Spinal cord (tissue), 9 donors: ENCODE measurements at regions not wholly inside any gene's neighbourhood (a gene's known extent, or its start where the extent isn't known, plus 50 kb on each side); places are given as distances from the start of the nearest gene placed in this dataset.

Source experiments
- DNase-seq, 6 donors: peaks; one replicate each; pipeline versions ENCODE4 v3.0.0 to v3.0.0-alpha.2; 2013 to 2015; ENCODE audit warnings: low spot score in 6 of 6, low read depth in 4 of 6
- H3K27ac ChIP-seq: one replicate; pipeline ENCODE4 v1.5.1; 2013; ENCODE audit warnings: low read depth, low read length, control low read depth
- H3K27me3 ChIP-seq: one replicate; pipeline ENCODE4 v1.6.1; 2013; ENCODE audit warnings: low read length; ENCODE audit not compliant: control insufficient read depth, insufficient read depth
- H3K36me3 ChIP-seq: one replicate; pipeline ENCODE4 v1.6.1; 2013; ENCODE audit warnings: low read length; ENCODE audit not compliant: control insufficient read depth, insufficient read depth
- H3K4me1 ChIP-seq: one replicate; pipeline ENCODE4 v1.6.1; 2013; ENCODE audit warnings: low read length; ENCODE audit not compliant: control insufficient read depth, insufficient read depth
- H3K4me3 ChIP-seq: one replicate; pipeline ENCODE4 v1.5.1; 2013; ENCODE audit warnings: low read depth, low read length, control low read depth
- H3K9me3 ChIP-seq: one replicate; pipeline ENCODE4 v1.6.1; 2013; ENCODE audit warnings: low read length; ENCODE audit not compliant: control insufficient read depth, insufficient read depth
- WGBS: methylation state at CpG from one replicate; pipeline ENCODE4 v1.1.5; 2013; ENCODE audit warnings: missing lambda C conversion rate; ENCODE audit not compliant: insufficient coverage; 5-methylcytosine and 5-hydroxymethylcytosine counted together
- donor health status: healthy.

DNA sequence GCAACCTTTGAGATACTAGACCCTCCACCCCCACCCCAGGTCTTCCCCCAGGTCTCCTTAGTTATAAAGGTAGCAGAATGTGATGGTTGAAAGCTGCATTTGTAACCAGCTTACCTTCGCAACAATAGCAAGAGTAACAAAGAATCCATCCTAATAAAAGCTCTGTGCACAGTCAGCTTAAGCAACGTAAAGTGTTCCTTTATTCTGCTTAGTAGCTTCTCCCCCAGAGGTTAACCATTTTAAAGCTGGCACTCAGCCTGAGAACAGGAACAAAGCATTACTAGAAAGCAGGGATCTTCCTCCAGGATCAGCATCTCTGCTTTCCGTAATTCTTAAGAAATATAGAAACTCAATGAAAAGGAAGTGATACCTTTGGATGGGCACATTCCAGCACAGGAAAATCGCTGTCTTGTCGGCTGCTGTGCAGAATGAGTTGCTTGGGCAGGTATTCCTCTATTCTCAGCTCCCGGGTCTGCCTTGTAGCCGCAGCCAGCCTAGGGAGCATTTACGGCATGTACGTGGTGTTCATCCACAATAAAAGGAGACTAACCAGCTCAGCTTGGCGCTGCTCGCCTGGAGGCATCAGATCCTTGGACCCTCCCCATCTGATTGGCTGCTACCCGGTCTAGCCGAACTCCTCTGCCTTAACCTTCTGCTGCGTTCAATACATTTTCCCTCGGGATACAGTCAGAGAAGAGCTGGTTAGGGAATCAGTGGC lies 113.0 kb upstream of the TLR3 start:
- WGBS: 33% methylated on average over 9 of the region's 15 CpGs
- Histone ChIP-seq H3K27ac (no peak overlapping the region), H3K27me3 (no peaks in the 10 kb centered on the region), H3K4me3 (peak overlapping the region; percentile 29), H3K4me1 (no peaks in the 10 kb centered on the region), H3K9me3 (no peaks in the 10 kb centered on the region), H3K36me3 (no peaks in the 10 kb centered on the region)
- peak in 3 of 6 donors; percentile 33 to 95 (median 85) for DNase-seq

DNA sequence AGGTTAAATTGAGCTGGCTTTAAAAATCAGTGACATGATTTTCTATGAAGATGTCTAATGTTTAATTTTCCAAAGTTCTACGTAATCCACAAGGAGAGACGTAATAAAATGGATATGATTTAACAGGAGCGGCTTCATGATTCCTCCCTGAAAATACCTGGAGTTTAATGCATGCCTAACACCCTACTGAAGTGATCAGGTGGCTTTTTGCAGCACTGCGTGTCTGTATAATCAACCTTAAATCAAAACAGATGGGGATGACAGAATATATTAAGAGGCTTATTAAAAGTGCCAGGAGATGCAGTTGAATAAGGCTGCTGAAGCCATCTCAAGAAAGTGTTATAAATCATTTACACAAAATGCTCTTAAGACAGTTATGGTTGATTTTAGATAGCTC lies 112.4 kb upstream of the TLR3 start:
- H3K27ac ChIP-seq: no peak overlapping the region
- peak in 1 of 6 donors; percentile 62 for DNase-seq
- no peaks in the 10 kb centered on the region for H3K9me3 ChIP-seq
- WGBS: no CpG with 5 or more reads among the region's 4 CpGs
- H3K4me3 ChIP-seq: peak overlapping the region; percentile 29
- H3K4me1 ChIP-seq: no peaks in the 10 kb centered on the region
- no peaks in the 10 kb centered on the region for H3K36me3 ChIP-seq
- H3K27me3 ChIP-seq: no peaks in the 10 kb centered on the region

DNA sequence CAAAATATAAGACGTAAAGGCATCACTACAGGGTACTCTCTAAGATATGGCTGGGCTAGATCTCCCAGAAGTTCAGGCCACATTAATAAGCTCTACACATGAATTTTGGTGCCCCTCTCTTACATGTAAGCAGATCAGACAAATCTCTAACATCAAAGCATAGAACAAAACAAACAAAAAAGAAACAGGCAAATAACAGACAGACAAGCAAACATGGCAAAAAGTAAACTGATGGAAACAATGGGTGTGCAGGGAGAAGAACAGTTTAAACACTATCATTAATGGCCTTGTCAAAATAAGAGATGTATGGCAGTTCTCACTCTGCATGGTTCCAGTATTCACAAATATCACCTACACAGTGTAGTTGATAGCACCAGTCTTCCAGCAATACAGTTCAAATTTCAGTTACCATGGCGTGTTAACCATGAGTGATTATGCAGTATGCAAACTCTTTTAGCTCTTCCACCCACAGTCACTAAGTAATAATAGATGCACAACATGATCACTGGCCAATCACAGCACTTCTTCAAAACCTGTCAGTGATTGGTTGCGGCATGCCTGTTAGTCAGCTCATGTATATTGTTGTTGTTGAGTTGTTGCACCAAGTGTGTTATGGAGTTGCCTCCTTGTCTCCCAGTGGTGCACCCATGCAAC lies 110.7 kb upstream of the TLR3 start:
- 90% methylated on average over 2 of the region's 3 CpGs for WGBS
- Histone ChIP-seq H3K27me3 (no peaks in the 10 kb centered on the region), H3K36me3 (no peaks in the 10 kb centered on the region), H3K9me3 (no peaks in the 10 kb centered on the region), H3K4me3 (no peak overlapping the region), H3K27ac (no peak overlapping the region), H3K4me1 (no peaks in the 10 kb centered on the region)
- no peak for DNase-seq

DNA sequence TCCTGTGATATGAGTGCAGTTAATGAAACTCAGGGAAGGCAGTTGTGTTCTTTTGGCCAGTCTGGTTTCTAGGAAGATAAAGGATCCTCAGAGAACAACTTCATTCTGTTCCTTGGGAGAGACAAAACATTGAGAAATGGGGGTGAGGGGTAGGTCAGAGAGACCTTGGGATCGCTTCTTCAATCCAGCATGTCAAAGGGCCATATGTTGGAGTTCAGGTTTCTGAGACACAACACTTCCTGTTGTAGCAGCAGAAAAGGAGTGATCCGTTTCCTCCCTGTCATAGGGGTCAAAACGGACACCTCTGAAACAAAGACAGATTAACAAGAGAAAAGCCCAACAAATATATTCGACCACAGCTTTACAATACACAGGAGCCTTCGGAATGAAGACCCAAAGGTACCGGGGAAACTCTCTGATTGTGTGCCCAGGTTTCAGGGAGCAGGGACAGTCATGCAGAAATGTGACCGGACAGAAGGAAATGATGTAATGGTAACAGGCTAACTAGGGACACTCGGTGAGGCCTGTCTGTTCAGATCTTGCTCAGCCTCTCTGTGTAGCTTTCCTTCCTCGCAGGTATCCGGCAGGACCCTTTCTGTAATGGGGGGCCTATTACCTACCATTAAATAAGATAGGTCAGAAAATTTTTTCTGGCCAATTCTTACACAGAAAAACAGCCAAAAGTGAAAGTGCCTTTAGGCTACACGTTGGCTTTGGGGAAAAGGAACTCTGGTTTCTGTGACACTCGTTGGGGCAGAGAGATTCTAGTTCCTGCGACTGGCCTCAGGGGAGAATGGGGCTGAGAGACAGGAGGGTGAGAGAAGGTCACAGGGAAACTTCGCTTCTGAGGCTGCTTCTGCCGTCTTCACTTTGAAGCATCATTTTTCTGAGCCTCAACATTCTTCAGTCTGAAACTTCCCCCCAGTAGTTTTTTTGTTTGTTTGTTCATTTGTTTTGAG lies 103.3 kb upstream of the TLR3 start:
- no peaks in the 10 kb centered on the region for H3K4me1 ChIP-seq
- WGBS: 75% methylated on average over 6 of the region's 15 CpGs
- no peak overlapping the region for H3K27ac ChIP-seq
- H3K27me3 ChIP-seq: no peaks in the 10 kb centered on the region
- H3K4me3 ChIP-seq: no peak overlapping the region
- no peaks in the 10 kb centered on the region for H3K9me3 ChIP-seq
- no peak for DNase-seq
- no peaks in the 10 kb centered on the region for H3K36me3 ChIP-seq

DNA sequence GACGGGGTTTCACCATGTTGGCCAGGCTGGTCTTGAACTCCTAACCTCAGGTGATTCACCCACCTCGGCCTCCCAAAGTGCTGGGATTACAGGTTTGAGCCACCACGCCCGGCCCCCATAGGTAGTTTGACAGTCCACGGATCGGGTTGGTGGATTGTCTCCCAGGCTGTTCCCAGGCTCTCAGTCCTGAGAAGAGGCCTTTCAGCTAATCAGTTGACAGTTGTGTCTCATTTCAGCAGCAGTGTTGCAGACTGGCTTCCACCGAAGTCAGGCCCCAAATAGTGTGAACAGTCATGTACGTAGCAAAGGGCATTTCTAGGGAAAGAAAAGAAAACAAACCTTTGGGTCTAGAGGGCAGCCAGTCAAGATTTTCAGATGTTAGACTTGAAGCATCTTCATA lies 102.4 kb upstream of the TLR3 start:
- Histone ChIP-seq H3K4me1 (no peaks in the 10 kb centered on the region), H3K4me3 (no peak overlapping the region), H3K27ac (no peak overlapping the region), H3K27me3 (no peaks in the 10 kb centered on the region), H3K9me3 (no peaks in the 10 kb centered on the region), H3K36me3 (no peaks in the 10 kb centered on the region)
- WGBS: 87% methylated on average over 7 of the region's 8 CpGs
- DNase-seq: no peak

DNA sequence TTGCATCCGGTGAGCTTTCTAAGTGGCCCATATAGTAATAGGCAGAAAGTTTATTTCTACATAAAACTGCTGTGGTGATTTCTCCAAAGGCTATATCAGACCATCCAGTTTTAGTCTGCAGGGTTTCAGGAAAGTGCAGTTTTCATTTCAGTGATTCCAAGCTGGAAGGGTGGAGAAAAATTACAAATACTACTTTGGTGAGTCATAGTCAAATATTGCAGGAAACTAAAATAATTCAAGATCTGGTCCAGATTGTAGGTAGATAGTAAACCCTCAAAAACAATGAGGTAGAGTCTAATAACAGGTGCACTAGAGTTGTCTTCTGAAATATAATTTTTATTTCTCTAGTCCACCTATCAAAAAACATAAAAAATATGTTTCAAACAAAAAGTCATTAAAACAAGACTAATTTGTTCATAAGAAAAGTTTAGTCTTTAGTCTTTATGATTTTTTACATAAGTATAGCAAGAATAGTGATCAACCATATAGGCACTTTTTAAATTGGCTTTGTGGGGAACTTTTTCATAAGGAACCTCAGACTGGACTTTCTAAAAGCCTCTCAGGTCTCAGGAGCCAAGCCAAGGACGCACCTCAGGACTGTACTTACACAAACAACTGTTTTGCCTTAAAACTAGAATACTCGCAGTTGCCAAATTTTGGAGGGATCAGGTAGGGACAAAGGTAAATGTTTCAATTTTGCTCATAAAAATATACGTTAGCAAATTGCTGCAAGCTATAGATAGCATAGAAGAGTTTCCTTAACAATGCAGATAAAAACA lies 101.8 kb upstream of the TLR3 start:
- no peak overlapping the region for H3K27ac ChIP-seq
- no CpG with 5 or more reads among the region's 4 CpGs for WGBS

DNA sequence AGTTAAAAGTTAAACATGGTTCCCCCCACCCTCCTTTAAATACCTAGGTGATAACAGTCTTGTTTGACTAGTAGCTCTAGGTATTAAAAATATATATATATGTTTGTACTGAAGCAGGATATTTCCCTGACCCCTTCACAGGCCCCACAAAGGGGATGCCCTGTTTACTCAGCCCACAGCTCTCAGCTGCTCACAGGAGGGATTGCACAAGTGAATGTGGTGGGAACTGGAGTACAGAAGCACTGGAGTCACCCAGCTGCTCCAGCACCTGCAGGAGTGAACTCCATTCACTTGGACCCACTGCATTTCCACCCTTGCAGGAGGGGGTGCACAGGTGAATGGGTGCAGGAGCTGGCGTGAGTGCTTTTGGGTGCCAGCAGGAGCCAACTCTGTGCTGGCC lies 99.3 kb upstream of the TLR3 start:
- Histone ChIP-seq H3K4me3 (no peak overlapping the region), H3K9me3 (no peaks in the 10 kb centered on the region), H3K36me3 (no peaks in the 10 kb centered on the region), H3K4me1 (no peaks in the 10 kb centered on the region), H3K27me3 (no peaks in the 10 kb centered on the region), H3K27ac (no peak overlapping the region)
- DNase-seq: no peak
- WGBS: 100% methylated on average over 1 of the region's 1 CpG

More for the DNA sequence above, 101.8 kb upstream of the TLR3 start:
- H3K9me3 ChIP-seq: no peaks in the 10 kb centered on the region
- H3K4me1 ChIP-seq: no peaks in the 10 kb centered on the region
- no peak overlapping the region for H3K4me3 ChIP-seq
- H3K36me3 ChIP-seq: no peaks in the 10 kb centered on the region
- H3K27me3 ChIP-seq: no peaks in the 10 kb centered on the region
- no peak for DNase-seq

DNA sequence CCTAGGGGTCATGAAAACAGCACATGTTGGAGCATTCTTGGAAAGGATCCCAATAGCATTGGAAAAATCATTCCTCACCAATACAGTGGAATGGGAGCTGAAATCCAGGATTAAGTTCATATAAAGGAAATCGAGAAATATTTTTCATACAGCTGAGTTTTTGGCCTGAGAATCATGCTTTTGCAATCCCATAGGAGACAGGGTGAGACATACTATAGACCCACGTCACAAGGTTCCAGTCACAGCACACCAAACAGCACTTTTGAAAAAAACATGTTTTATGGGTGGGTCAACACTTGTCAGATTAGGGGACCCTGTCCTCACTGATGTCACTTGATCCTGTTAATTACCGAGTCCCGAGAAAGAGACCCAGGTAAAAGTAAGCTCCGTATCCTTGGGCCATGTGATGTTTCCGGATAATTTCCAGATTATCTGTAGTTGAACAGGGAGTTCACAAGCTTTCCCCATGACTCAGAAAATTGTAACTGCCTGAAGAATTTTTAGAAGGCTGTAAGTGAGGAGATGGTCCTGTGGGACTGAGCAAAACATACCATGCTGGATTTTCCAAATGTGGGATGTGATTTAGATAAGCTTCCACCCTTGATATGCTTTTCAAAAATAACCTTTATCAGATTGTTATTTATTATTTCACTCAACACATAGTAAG lies 80.9 kb upstream of the TLR3 start:
- H3K9me3 ChIP-seq: peaks cover 8% of the 10 kb centered on the region
- H3K4me3 ChIP-seq: no peak overlapping the region
- WGBS: 100% methylated on average over 3 of the region's 6 CpGs
- no peaks in the 10 kb centered on the region for H3K4me1 ChIP-seq
- H3K36me3 ChIP-seq: no peaks in the 10 kb centered on the region
- no peaks in the 10 kb centered on the region for H3K27me3 ChIP-seq
- no peak for DNase-seq
- H3K27ac ChIP-seq: no peak overlapping the region

DNA sequence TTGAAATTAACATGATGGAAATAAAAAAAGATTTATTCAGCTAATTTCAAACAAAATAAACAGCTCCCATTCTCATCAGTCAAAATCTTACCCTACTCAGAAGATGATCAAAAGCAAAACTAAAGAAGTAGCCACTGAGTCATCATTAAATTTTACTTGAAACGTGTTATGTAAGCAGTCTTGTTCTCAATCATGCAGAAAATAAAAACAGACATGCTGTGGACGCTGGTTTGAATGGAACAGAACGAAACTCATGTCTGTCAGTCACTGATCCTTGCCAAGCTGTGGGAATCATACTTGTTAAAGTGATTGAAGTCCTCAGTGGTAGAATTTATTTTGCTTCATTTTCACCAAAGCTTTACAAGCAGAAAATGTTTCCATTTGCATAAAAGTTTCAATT lies 77.2 kb upstream of the TLR3 start:
- Histone ChIP-seq H3K4me1 (no peaks in the 10 kb centered on the region), H3K4me3 (no peak overlapping the region), H3K27me3 (no peaks in the 10 kb centered on the region), H3K9me3 (no peaks in the 10 kb centered on the region), H3K36me3 (no peaks in the 10 kb centered on the region), H3K27ac (no peak overlapping the region)
- DNase-seq: peak in 1 of 6 donors; percentile 37
- 33% methylated on average over 1 of the region's 3 CpGs for WGBS
